ENCODE measurements at regions not wholly inside any gene's neighbourhood (a gene's known extent, or its start where the extent isn't known, plus 50 kb on each side); places are given as distances from the start of the nearest gene placed in this dataset.

- Mint-ChIP-seq H3K27me3 (ENCODE audit: low read depth) (no peaks in the 10 kb centered on the region), H3K9me3 (peaks cover 4% of the 10 kb centered on the region), H3K36me3 (ENCODE audit: low read depth) (no peaks in the 10 kb centered on the region), H3K4me3 (no peak overlapping the region), H3K4me1 (no peaks in the 10 kb centered on the region), H3K27ac (no peak overlapping the region)
- no peak for TF ChIP-seq CTCF (IDR thresholded peaks at IDR 0.05; ENCODE audit: unreplicated experiment in 3 of 3)
Observed at GRCh38 chr4:180794333-180794732, 1448.9 kb upstream of the TENM3 start.

GRCh38 chr4:180798036-180798577 lies 1445.1 kb upstream of the TENM3 start:
- Mint-ChIP-seq H3K27ac (no peak overlapping the region), H3K36me3 (ENCODE audit: low read depth) (no peaks in the 10 kb centered on the region), H3K4me3 (no peak overlapping the region), H3K27me3 (ENCODE audit: low read depth) (no peaks in the 10 kb centered on the region), H3K4me1 (peaks cover 4% of the 10 kb centered on the region), H3K9me3 (peaks cover 4% of the 10 kb centered on the region)
- TF ChIP-seq CTCF (IDR thresholded peaks at IDR 0.05; ENCODE audit: unreplicated experiment in 3 of 3): no peak

GRCh38 chr4:180799798-180800197 lies 1443.4 kb upstream of the TENM3 start:
- H3K36me3 Mint-ChIP-seq (ENCODE audit: low read depth): no peaks in the 10 kb centered on the region
- H3K9me3 Mint-ChIP-seq: peaks cover 4% of the 10 kb centered on the region
- H3K4me3 Mint-ChIP-seq: no peak overlapping the region
- H3K27me3 Mint-ChIP-seq (ENCODE audit: low read depth): no peaks in the 10 kb centered on the region
- H3K4me1 Mint-ChIP-seq: peaks cover 4% of the 10 kb centered on the region
- H3K27ac Mint-ChIP-seq: peak overlapping the region in 1 of 3 experiments; percentile 14
- TF ChIP-seq CTCF (IDR thresholded peaks at IDR 0.05; ENCODE audit: unreplicated experiment in 3 of 3): no peak

- no peaks in the 10 kb centered on the region for H3K9me3 Mint-ChIP-seq
- H3K4me3 Mint-ChIP-seq: no peak overlapping the region
- H3K4me1 Mint-ChIP-seq: peaks cover 6% of the 10 kb centered on the region
- TF ChIP-seq CTCF (IDR thresholded peaks at IDR 0.05; ENCODE audit: unreplicated experiment in 3 of 3): no peak
- no peaks in the 10 kb centered on the region for H3K36me3 Mint-ChIP-seq (ENCODE audit: low read depth)
- H3K27me3 Mint-ChIP-seq (ENCODE audit: low read depth): no peaks in the 10 kb centered on the region
- H3K27ac Mint-ChIP-seq: no peak overlapping the region
Observed at GRCh38 chr4:180805101-180805500, 1438.1 kb upstream of the TENM3 start.

GRCh38 chr4:180808862-180809261 lies 1434.3 kb upstream of the TENM3 start:
- H3K27ac Mint-ChIP-seq: peak overlapping the region; percentile 4 to 63 (median 7)
- no peak overlapping the region for H3K4me3 Mint-ChIP-seq
- no peaks in the 10 kb centered on the region for H3K9me3 Mint-ChIP-seq
- no peaks in the 10 kb centered on the region for H3K36me3 Mint-ChIP-seq (ENCODE audit: low read depth)
- no peaks in the 10 kb centered on the region for H3K27me3 Mint-ChIP-seq (ENCODE audit: low read depth)
- TF ChIP-seq CTCF (IDR thresholded peaks at IDR 0.05; ENCODE audit: unreplicated experiment in 3 of 3): no peak
- peaks cover 6% of the 10 kb centered on the region for H3K4me1 Mint-ChIP-seq

DNA sequence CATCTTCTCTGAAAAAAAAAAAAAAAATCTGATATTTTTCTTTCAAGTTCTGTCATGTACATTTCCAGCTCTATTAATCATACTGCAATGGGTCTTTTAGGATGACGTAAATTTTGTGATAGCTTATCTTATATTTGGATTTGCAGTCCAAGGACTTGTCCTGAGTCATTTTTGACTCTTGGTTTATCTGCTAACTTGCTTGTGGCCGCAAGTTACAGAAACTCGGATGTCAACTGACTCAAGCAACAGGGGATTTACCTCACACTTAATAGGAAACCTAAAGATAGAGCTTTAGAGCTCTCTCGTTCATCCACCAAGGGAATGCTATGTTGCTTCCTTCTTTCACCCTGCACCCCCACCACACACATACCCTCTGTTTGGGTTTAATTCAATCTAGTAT lies 1433.8 kb upstream of the TENM3 start:
- Mint-ChIP-seq H3K4me3 (no peak overlapping the region), H3K9me3 (no peaks in the 10 kb centered on the region), H3K36me3 (ENCODE audit: low read depth) (no peaks in the 10 kb centered on the region), H3K27me3 (ENCODE audit: low read depth) (no peaks in the 10 kb centered on the region), H3K27ac (no peak overlapping the region), H3K4me1 (peaks cover 6% of the 10 kb centered on the region)
- TF ChIP-seq CTCF (IDR thresholded peaks at IDR 0.05; ENCODE audit: unreplicated experiment in 3 of 3): no peak
